Stomach (tissue), 4 donors: ENCODE measurements at regions not wholly inside any gene's neighbourhood (a gene's known extent, or its start where the extent isn't known, plus 50 kb on each side); places are given as distances from the start of the nearest gene placed in this dataset.

Source experiments
- EP300 ChIP-seq: sonication (generic); formaldehyde crosslinking; IDR thresholded peaks from one replicate; pipeline ENCODE4 v1.6.1; 2017; ENCODE audit warnings: antibody characterized with exemption
- POLR2A ChIP-seq, 4 donors: fragments of 450-650 bp; IDR thresholded peaks; one replicate each; pipeline ENCODE4 v1.6.1; 2016; ENCODE audit warnings: antibody characterized with exemption in 4 of 4, control low read depth in 2 of 4, mild to moderate bottlenecking in 1 of 4, moderate library complexity in 1 of 4
- POLR2AphosphoS5 ChIP-seq, 3 donors: sonication (generic); formaldehyde crosslinking; IDR thresholded peaks; one replicate each; pipeline ENCODE4 v1.6.1; 2016; ENCODE audit warnings: antibody characterized with exemption in 3 of 3
- TF ChIP-seq, protein P1 (sequence below), 7 experiments: fragments of 450-650 bp in 4 of 7; fragments of 200-600 bp in 3 of 7; sonication (generic) in 3 of 7; IDR thresholded peaks; one replicate each; pipeline ENCODE4 v1.5.1; 2016 to 2019; ENCODE audit warnings: antibody characterized with exemption in 7 of 7, control low read depth in 2 of 7, mild to moderate bottlenecking in 1 of 7

DNA sequence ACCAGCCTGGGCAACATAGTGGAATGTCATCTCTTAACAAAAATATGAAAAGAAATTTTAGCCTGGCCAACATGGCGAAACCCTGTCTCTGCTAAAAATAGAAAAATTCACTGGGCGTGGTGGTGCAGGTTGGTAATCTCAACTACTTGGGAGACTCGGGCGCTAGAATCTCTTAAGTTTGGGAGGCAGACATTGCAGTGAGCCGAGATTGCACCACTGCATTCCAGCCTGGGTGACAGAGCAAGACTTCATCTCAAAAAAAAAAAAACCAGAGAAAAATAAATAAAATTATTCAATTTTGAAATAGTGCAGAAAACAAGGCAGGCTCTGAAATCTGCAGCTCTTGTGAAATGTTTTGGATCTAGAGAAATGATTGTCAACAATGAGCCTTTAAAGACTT lies 397.3 kb upstream of the AMELY start:
- TF ChIP-seq, protein P1, sequence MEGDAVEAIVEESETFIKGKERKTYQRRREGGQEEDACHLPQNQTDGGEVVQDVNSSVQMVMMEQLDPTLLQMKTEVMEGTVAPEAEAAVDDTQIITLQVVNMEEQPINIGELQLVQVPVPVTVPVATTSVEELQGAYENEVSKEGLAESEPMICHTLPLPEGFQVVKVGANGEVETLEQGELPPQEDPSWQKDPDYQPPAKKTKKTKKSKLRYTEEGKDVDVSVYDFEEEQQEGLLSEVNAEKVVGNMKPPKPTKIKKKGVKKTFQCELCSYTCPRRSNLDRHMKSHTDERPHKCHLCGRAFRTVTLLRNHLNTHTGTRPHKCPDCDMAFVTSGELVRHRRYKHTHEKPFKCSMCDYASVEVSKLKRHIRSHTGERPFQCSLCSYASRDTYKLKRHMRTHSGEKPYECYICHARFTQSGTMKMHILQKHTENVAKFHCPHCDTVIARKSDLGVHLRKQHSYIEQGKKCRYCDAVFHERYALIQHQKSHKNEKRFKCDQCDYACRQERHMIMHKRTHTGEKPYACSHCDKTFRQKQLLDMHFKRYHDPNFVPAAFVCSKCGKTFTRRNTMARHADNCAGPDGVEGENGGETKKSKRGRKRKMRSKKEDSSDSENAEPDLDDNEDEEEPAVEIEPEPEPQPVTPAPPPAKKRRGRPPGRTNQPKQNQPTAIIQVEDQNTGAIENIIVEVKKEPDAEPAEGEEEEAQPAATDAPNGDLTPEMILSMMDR (IDR thresholded peaks at IDR 0.05): no peak
- TF ChIP-seq POLR2AphosphoS5 (IDR thresholded peaks at IDR 0.05): no peak
- TF ChIP-seq POLR2A (IDR thresholded peaks at IDR 0.05): no peak
- no peak for TF ChIP-seq EP300
